Thyroid gland (tissue), 4 donors: ENCODE measurements at regions not wholly inside any gene's neighbourhood (a gene's known extent, or its start where the extent isn't known, plus 50 kb on each side); places are given as distances from the start of the nearest gene placed in this dataset.

Experiments
- POLR2A ChIP-seq, 2 donors: fragments of 450-650 bp; IDR thresholded peaks; one replicate each; pipeline ENCODE4 v1.6.1; 2017; ENCODE audit warnings: antibody characterized with exemption in 2 of 2, mild to moderate bottlenecking in 2 of 2, moderate library complexity in 1 of 2
- TF ChIP-seq, protein P1 (sequence below), 6 experiments: fragments of 200-600 bp in 3 of 6; fragments of 450-650 bp in 3 of 6; sonication (generic) in 3 of 6; IDR thresholded peaks; one replicate each; pipeline ENCODE4 v1.5.1; 2016 to 2019; ENCODE audit warnings: antibody characterized with exemption in 6 of 6, mild to moderate bottlenecking in 2 of 6, inconsistent platforms in 1 of 6, moderate library complexity in 1 of 6

DNA sequence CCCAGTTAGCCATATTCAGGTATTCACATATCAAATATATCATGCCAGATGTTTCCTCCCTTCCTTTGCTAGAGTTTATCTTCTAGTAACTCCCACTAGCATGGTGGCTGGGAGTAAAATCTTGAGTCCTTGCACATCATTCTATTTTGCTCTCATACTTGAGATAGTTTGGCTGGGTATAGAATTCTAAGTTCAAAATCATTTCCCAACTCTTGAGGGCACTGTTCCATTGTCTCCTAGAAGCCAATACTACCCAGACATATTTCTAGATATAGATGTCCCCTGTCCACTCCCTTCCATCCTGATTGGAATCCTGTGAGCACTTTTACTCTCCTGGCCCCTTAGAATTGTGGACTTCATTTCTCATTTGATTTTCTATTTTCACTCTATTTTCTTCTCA, 104.7 kb downstream of the ZFP64 start:
- TF ChIP-seq, protein P1, sequence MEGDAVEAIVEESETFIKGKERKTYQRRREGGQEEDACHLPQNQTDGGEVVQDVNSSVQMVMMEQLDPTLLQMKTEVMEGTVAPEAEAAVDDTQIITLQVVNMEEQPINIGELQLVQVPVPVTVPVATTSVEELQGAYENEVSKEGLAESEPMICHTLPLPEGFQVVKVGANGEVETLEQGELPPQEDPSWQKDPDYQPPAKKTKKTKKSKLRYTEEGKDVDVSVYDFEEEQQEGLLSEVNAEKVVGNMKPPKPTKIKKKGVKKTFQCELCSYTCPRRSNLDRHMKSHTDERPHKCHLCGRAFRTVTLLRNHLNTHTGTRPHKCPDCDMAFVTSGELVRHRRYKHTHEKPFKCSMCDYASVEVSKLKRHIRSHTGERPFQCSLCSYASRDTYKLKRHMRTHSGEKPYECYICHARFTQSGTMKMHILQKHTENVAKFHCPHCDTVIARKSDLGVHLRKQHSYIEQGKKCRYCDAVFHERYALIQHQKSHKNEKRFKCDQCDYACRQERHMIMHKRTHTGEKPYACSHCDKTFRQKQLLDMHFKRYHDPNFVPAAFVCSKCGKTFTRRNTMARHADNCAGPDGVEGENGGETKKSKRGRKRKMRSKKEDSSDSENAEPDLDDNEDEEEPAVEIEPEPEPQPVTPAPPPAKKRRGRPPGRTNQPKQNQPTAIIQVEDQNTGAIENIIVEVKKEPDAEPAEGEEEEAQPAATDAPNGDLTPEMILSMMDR (IDR thresholded peaks at IDR 0.05), result no peak
- no peak for TF ChIP-seq POLR2A (IDR thresholded peaks at IDR 0.05)
